GM19395 (cell line): ENCODE measurements at regions not wholly inside any gene's neighbourhood (a gene's known extent, or its start where the extent isn't known, plus 50 kb on each side); places are given as distances from the start of the nearest gene placed in this dataset.

ENCODE experiments used
- ATAC-seq: cut with Tn5 transposase; IDR thresholded peaks from one replicate; pipeline ENCODE4 v1.9.1; 2021; ENCODE audit warnings: mild to moderate bottlenecking, moderate library complexity; ENCODE audit not compliant: unreplicated experiment

DNA sequence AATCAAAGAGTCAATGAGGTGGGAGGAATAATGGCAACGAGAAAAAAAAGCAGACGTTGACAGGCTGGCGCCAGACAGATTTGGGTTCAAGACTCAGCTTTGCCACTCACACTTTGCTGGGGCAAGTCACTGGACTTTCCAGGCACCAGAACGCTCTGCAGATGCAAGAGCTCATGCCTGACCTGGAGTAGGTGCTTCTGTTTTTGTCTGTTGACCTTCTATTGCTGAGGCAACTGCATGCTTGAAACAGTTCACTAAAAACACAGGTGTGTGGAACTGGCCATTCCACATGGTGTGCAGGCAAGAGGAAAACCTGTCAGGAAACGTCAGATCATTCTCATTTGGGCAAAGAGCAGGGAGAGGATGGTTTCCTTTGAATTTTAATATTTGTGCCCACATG, 161.2 kb upstream of the SMIM23 start:
- ATAC-seq: no peak

DNA sequence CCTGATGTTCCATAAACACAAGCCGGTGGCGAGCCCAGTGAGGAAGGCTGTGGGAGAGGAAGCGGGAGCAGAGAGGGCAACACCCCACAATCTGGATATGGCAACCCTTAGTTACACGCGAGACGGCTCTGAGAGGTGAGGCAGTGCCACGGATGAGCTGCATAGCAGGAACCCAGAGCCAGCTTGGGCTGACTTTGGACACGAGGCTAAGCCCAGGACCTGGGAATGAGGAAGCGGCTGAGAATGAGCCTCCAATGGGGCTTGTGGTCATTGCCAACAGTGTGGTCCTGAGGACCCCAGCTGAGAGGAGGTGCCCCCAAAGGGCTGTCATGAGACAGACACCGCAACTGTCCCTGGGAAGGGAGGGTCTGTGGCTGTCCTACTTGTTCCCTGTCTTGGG, 160.0 kb upstream of the SMIM23 start:
- ATAC-seq: no peak

DNA sequence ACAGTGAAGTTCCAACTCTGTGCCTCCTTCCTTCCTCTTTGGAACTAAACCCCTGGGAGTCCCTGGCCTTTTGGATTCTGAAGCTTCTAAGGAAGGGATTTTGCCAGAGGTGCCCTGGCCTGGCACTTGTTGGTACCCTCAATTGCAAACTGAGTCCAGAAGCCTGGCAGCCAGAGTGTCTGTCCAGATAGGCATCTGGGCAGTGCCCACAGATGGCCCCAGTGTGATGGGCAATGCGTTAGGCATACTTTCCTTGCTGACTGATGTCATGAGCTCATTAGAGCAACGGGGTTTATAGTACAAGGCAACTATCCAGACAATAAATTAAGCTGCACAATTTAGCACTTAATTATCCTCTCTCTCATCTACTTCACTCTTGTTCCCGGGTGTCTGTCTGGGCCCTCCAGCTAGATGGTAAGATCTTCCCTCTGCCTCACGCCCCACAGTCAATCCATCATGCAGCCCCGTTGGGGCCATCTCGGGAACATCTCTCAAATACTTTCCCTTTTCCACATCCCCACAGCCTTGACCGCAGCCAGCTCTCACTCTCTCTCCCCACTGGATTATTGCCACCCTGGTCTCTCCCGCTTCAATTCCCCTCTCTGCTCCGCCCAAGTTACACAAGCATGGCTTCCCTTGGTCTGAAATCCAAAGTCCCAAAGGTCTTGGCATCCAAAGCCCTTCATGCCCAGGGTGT, 157.5 kb upstream of the SMIM23 start:
- ATAC-seq: no peak

DNA sequence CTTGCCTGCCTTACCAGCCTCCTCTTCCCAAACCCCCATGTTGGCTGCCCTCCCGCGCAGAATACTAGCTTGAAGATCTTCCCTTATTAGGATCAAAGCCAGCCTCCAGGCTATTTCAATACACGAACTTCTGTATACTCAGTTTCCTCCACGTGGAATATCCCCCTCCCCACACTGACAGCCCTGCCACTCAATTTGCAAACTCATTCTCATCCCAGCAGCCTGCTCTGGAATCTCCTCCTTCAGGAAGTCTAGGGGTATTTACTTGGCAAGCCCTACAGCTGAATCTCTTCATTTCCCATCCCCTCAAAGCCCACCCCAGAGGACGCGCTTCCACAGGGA, 157.0 kb upstream of the SMIM23 start:
- no peak for ATAC-seq

DNA sequence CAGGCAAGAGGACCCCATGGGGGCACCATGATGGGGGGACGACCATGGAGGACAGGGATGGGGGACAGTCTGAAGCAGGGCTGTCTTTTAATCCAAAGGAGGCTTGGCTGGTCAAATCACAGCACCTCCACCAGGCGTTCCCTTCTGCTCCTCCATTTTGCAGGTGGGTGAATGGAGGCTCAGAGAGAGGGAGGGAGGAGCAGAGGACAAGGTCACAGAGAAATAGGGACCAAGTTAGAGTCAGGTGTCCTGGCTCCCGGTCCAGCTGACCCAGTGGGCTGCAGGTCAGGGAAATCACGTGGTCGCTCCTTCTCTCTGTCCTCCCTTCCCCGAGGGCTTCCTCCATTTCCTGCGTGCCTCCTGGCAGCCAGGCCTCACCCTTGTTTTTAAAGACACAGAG, 156.4 kb upstream of the SMIM23 start:
- ATAC-seq: no peak

DNA sequence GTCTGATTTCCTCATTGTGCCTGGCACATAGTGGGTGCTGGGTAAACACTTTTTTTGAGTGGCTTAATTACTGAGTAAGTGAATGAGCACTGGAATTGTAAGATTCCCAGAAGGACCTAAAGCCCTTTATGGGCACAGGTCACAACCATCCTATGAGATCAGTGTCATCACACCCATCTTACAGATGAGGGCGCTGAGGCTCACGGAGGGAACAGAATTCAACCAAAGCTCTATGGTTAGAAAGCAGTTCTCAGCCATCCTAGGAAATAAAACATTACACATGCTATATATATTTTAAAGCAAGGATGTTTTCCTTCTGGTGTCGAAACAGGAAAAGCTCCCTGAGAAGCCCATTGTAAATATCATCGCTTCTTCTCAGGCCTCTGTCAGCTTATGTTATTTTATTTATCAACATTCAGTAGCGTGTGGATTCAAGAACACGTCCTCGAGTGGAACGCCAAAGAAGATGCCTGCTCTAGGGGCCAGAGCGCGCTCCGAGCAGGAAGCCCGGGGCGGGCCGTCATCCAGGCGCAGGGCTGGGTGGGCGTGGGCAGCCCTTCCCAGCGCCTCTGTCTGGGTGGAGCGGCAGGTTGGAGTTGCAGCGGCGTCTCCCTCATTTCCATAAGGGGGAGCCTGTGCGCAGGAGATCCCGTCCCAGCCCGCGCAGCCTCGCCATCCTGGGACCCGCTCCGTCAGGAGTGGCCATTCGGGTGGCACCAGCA, 155.8 kb upstream of the SMIM23 start:
- ATAC-seq: no peak

DNA sequence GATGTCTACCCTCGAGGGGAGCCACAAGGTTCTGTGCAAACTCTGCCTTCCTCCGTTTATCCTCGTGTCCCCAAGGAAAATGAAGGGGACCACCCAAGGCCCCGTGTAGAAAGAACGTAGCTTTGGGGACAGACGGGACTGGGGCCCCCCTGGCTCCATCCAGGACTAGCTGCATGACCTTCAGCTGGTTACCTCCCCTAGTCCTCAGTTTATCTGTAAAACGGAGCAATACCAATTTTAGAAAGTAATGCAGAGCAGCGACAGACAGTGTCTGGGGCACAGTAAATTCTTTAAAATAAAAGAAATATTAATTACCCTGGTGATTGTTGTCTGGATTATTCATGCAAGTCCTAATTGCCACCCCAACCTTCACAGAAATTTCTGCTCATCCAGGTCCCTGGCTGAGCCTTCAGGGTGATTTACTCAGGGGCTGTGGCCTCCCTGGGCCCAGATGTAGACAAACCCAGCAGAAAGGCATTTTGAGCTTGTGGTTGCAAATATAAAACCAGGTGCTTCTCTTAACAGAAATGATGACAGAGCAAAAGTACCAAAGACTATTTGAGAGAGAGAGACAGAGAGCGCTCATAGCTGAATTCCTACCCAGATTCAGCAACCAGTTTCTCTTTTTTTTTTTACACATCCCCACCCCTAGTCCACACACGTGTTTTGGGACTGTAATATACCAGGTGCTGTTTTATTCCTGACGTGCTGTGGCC, 155.1 kb upstream of the SMIM23 start:
- no peak for ATAC-seq

DNA sequence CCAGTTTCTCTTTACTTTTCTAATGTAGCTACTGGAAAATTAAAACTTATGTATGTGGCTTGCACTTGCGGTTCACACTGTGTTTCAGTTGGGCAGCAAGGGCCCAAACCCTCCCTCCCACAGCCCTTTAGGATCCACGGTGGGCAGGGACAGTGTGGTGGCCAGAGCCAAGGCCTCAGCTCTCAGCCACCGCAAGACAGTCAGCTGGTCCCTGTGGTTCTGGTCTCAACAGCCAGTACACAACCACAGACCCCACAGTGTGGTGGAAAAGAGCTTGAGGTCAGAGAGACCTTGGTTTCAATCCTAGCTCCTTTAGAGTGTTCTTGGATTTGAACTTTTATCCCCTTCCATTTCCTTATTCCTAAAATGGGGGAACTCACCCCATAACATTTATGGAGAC, 153.0 kb upstream of the SMIM23 start:
- ATAC-seq: no peak

DNA sequence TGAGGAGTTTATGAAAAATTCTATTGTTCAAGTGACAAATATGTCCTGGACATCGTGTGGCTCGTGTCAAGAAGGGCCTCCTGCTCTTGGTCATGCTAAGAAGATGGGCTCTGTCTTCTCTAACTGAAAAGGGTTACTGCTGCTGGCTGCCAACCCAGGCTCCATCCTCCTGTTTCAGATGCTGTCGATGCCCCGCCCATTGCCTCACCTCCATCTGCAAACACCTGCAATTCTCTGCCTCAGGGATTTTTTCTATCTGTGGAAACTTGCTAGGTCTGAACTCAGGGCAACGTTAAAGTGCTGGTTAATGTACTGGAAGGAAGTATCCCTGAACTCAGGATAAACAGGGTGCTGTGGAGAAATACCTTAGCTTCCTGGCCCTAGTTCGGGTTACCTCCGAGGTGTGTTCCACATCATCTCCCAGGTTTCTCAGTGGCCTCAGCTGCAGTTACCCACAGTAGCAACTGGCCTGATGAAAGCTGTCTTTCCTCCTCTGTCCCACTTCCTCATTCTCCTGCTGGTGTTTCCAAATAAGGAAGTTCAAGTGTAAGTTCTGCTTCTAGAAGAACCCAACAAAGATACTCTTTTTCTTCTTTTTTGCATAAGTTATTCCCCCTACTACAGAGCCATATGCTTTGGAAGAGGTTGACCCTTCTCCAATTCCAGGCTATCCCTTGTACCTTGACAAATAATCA, 151.7 kb upstream of the SMIM23 start:
- ATAC-seq: peak; percentile 78

DNA sequence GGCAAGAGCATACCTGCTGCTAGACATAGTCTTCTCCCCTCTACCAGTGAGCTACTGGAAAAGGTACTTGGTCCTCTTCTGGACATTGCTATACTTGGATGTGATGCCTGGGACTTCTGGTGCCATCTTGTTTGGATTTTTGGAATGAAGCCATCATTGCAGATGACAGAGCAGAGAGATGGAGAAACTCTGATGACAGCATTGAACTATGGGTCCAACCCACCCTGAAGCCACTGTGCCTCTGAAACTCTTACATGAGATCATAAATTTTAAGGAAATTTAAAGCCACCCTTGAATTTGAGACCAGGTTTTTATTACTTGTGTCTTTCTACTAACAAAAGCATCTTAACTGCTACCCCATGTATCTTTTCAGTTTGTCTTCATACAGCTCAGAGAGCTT, 151.1 kb upstream of the SMIM23 start:
- ATAC-seq: peak; percentile 23

DNA sequence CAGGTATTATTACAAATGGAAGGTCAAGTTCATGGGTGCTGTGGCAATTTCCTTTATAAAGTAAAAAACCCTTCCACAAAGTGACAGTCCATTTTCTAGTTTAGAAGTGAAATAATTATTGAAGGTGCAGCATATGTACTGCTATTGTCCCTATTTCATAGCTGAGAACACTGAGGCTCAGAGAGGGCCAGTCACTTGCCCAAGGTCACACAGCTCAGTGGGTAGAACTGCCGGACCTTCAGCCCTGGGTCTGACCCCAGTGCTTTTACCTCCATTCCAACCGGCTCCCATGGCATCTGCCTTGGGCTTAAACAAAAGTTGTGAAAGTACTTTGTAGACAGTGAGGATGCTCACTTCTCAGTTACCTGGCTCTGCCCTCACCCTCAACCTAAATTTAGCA, 150.6 kb upstream of the SMIM23 start:
- ATAC-seq: no peak

DNA sequence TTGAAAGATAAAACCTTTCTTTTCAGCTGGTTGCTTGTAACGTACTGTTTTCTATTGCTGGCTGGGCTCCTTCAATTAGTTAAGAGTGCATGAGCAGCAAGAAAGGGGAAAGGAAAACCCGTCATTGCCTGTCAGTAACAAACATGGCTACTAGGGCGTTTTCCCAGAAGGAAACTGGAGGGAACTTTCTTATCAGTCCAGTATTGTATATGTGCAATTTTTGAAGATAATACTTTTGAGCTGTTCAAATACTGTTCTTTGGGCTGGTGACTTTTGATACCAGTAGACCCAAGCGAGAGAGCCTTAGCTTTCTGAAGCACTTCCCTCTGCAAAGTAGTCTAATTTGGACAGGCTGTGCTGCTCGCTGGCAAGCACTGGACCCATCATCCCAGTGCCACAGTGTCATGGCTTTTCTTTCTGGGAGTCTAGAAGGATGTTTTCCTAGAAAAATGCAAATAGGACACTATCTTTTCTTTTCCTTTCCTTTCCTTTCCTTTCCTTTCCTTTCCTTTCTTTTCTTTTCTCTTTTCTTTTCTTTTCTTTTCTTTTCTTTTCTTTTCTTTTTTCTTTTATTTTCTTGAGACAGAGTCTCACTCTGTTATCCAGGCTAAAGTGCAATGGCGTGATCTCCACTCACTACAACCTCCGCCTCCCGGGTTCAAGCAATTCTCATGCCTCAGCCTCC, 149.9 kb upstream of the SMIM23 start:
- ATAC-seq: no peak

DNA sequence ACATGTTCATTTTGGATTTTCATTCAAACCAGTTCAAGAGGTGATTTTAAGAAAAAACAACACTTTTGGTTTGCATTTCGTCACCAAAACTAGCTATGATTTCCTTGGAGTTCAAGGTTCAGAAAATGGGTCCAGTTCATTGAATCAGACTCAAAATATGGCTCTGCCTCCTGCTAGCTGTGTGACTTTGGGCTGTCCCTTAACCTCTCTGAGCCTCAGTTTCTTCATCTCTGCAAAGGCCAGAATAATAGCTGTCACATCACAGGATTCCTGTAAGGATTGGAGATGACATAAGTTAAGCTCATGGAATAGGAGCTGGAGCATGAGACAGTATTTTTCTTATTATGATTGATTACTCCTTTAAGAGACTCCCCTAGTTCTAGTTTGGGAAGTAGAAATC, 147.8 kb upstream of the SMIM23 start:
- ATAC-seq: no peak

DNA sequence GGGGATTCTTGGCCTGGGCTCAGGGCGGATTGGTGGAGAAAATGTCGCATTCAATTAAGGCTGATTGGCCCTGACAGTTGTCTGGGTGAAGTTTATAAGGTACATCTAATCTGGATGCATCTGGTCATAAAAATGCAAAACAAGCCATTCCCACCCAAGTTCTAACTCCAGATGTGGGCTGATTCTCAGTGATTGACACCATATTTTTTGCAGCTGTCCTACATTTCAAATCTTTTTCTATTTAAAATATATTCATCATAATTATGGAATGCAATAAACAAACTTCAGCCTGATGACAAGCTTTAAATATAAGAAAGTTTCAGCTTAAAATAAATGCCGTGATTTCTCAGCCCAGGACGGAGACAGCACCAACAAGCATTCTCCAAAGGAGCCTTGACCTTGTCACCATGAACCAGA, 146.4 kb upstream of the SMIM23 start:
- ATAC-seq: no peak

DNA sequence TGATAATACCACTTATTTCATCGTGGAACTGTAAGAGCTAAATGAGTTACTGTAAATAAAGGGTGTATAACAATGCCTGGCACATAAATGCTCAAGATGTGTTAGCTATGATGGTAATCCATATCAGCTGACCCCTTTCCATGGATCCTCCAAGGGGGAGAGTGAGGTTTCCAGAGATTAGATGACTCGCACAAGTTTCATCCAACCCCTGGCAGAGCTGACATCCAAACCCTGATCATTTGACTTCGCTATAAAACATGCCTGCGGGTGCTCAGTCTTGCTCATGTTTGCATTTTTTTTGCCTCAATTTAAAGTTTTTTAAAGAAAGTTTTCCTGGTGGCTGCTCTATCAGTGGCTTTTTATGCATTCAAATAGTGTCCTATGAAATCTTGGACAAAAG, 145.7 kb upstream of the SMIM23 start:
- no peak for ATAC-seq

DNA sequence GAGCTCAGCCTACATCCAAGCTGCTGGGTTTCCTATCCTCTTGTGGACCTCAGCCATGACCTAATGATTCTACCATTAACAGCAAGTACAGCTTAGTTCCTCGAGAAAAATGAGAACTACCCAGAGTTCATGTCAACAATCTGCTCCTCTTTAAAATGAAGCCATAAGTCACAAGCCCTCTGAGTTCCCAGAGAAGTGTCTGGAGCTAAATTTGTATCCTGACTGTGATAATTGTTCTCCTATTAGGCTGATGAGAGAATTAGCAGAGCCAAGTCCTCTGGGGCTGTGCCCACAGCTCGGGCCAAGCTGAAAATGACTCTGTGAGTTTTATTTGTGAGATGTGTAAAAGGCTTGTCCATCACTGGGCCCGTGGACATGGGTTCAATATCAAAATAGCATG, 145.1 kb upstream of the SMIM23 start:
- no peak for ATAC-seq

DNA sequence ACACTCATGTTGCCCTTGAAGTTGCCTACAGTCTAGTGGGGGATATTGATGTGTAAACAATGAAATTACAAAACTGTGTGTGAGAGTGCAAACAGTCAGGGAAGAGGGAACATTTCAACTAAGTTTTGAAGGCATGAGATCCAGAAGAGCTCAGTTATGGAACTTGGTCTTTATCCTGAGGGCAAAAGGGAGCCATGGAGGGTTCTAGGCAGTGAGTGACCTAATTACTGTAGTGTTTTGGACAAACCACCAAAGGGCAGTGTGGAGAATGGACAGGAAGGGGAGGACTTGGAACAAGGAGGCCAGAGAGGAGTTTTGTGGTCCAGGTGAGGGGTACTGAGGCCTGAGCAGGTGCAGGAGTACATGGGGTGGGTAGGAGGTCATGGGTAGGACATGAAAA, 143.7 kb upstream of the SMIM23 start:
- ATAC-seq: no peak

DNA sequence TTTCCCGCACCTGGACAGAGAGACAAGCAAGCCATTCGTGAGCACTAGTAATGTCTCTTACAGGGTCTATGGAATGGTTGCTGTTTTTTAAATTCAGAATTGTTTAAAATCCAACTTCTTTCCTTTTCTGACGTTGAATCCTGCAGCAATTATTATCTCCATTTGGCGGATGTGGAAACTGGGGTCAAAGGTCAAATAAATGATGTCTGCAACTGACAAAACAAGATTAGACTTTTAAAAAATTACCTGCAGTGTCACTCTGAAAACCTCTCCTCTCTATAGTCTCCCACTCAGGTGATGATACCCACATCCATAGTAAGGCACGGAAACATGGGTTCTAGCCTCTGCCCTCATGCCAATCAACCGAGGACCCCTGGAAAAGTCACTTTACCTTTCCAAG, 142.7 kb upstream of the SMIM23 start:
- no peak for ATAC-seq

DNA sequence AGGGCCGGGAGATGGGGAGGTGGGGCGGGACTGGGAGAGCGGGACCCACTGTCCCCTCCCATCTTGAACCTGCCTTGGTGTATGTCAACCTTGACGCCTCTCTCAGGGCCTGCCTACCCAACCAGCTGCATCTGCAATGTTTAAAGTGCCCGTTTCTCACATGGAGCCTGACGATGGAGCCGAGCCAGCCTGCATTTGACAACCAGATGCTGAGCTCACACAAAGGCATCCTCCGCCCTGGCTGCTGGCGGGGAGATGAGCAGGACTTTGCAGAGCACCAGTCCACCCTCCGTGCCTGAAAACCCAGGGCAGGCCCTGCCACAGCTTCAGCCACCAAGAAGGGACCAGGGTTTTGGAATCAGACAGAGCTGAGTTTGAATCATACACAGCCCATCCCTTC, 141.1 kb upstream of the SMIM23 start:
- no peak for ATAC-seq

DNA sequence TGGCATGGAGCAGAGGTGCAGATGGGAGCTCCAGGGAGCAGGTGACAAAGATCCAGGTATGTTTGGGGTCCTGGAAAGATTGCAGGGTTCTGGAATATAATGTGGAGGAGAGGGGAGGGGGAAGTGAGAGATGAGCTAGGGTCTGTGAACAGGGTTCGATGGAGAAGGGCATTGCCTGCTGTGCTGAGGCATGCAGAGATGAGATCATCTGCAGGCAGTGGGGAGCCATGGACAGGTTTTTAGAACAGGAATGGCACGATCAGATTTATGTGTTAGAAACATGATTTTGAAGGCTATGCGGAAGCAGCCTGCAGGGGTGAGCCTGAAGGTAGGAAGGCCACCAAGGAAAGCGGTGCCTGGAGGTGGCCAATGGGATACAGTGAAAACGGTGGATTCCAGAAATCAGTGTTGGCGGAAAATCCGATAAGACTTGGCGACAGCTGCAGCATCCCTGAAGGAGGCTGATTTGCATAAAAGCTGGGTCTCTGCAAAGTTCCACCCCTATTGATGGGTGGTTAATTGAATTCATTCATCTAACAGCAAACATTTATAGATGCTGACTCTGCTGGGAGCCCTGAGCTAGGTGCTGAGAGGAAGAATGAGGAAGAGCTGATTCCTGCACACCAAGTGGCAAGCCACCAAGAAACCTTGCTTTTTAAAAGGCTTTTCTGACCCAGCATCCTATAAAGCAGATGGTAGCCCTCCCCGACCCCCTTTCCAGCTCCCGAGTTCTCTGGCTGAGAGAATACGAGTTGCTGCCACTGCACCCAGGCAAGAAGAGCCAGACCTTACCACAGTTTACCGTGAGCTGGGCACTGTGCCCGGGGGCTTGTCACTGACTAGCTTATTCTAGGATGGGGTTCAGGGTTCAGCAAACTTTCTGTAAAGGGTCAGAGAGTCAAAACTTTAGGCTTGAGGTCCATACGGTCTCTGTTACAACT, 139.2 kb upstream of the SMIM23 start:
- no peak for ATAC-seq
